SU-DHL-6 (cell line): ENCODE measurements at regions not wholly inside any gene's neighbourhood (a gene's known extent, or its start where the extent isn't known, plus 50 kb on each side); places are given as distances from the start of the nearest gene placed in this dataset.

Source experiments
- H2AFZ ChIP-seq: fragments of 200-600 bp; sonication (generic); 2 replicates; pipeline ENCODE4 v1.6.1; 2014; ENCODE audit warnings: low read depth, mild to moderate bottlenecking, moderate library complexity, mixed read lengths, antibody characterized with exemption, low read length; ENCODE audit not compliant: severe bottlenecking
- H3F3A ChIP-seq: fragments of 200-600 bp; shearing (Covaris generic); 2 replicates; pipeline ENCODE4 v1.6.0; 2016; ENCODE audit warnings: antibody characterized with exemption, mild to moderate bottlenecking; ENCODE audit not compliant: insufficient read depth
- H3K27ac ChIP-seq: fragments of 200-600 bp; sonication (generic); 2 replicates; pipeline ENCODE4 v1.5.1; 2016; ENCODE audit warnings: low read depth, mild to moderate bottlenecking, low read length, moderate library complexity, mixed read lengths
- H3K27me3 ChIP-seq: fragments of 200-600 bp; sonication (generic), shearing (Covaris generic); 2 replicates; pipeline ENCODE4 v1.6.0; 2014; ENCODE audit warnings: mild to moderate bottlenecking, low read length
- H3K36me3 ChIP-seq: fragments of 200-600 bp; sonication (generic); 2 replicates; pipeline ENCODE4 v1.6.1; 2014; ENCODE audit warnings: mild to moderate bottlenecking, low read length, mixed read lengths
- H3K4me2 ChIP-seq: fragments of 300-600, 200-600 bp; shearing (Covaris generic), sonication (generic); 2 replicates; pipeline ENCODE4 v1.6.0; 2014; ENCODE audit warnings: low read length, low read depth, mild to moderate bottlenecking; ENCODE audit not compliant: poor library complexity, severe bottlenecking
- H3K4me3 ChIP-seq: fragments of 200-600 bp; sonication (generic); 2 replicates; pipeline ENCODE4 v1.5.1; 2014; ENCODE audit warnings: antibody characterized with exemption, low read length, mild to moderate bottlenecking, mixed read lengths; ENCODE audit not compliant: insufficient read depth, poor library complexity, severe bottlenecking
- H3K79me2 ChIP-seq: fragments of 200-600 bp; sonication (generic); 2 replicates; pipeline ENCODE4 v1.6.1; 2014; ENCODE audit warnings: mild to moderate bottlenecking, low read length, moderate library complexity; ENCODE audit not compliant: insufficient read depth
- H3K9ac ChIP-seq: fragments of 200-600 bp; sonication (generic); 2 replicates; pipeline ENCODE4 v1.7.0; 2014; ENCODE audit warnings: mild to moderate bottlenecking, low read length
- H3K9me2 ChIP-seq: fragments of 200-600 bp; sonication (generic); replicated peaks from 2 replicates; pipeline ENCODE4 v1.6.1; 2014; ENCODE audit warnings: low read length; ENCODE audit not compliant: insufficient read depth
- H3K9me3 ChIP-seq: fragments of 200-600 bp; sonication (generic); 2 replicates; pipeline ENCODE4 v1.6.1; 2014; ENCODE audit warnings: low read length, mixed read lengths; ENCODE audit not compliant: insufficient read depth
- H4K20me1 ChIP-seq: fragments of 200-600 bp; sonication (generic); 2 replicates; pipeline ENCODE4 v1.6.1; 2014; ENCODE audit warnings: low read depth, mild to moderate bottlenecking, antibody characterized with exemption, low read length, moderate library complexity, mixed read lengths
- EZH2phosphoT487 ChIP-seq: fragments of 200-600 bp; sonication (generic), shearing (Covaris generic); conservative IDR thresholded peaks from 2 replicates; pipeline ENCODE4 v1.6.1; 2018; ENCODE audit warnings: mild to moderate bottlenecking, antibody characterized with exemption, low read length, moderate library complexity, mixed read lengths
- TF ChIP-seq, protein P1 (sequence below): fragments of 200-600 bp; sonication (generic); IDR thresholded peaks from one replicate; pipeline ENCODE4 v1.5.1; 2017; ENCODE audit warnings: antibody characterized with exemption, mild to moderate bottlenecking, low read length, moderate library complexity; ENCODE audit not compliant: insufficient read depth, poor library complexity, severe bottlenecking

GRCh38 chr2:11983870-11984269 lies 237.4 kb downstream of the LPIN1 start:
- Histone ChIP-seq H3K9ac (no peak overlapping the region), H3K79me2 (no peaks in the 10 kb centered on the region), H3K9me2 (no peaks in the 10 kb centered on the region), H3K9me3 (no peaks in the 10 kb centered on the region), H3F3A (no peaks in the 10 kb centered on the region), H4K20me1 (no peaks in the 10 kb centered on the region), H3K36me3 (no peaks in the 10 kb centered on the region), H3K4me2 (no peak overlapping the region), H3K27me3 (no peaks in the 10 kb centered on the region), H3K4me3 (no peak overlapping the region), H2AFZ (no peak overlapping the region), H3K27ac (no peak overlapping the region)
- TF ChIP-seq, protein P1, sequence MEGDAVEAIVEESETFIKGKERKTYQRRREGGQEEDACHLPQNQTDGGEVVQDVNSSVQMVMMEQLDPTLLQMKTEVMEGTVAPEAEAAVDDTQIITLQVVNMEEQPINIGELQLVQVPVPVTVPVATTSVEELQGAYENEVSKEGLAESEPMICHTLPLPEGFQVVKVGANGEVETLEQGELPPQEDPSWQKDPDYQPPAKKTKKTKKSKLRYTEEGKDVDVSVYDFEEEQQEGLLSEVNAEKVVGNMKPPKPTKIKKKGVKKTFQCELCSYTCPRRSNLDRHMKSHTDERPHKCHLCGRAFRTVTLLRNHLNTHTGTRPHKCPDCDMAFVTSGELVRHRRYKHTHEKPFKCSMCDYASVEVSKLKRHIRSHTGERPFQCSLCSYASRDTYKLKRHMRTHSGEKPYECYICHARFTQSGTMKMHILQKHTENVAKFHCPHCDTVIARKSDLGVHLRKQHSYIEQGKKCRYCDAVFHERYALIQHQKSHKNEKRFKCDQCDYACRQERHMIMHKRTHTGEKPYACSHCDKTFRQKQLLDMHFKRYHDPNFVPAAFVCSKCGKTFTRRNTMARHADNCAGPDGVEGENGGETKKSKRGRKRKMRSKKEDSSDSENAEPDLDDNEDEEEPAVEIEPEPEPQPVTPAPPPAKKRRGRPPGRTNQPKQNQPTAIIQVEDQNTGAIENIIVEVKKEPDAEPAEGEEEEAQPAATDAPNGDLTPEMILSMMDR = no peak
- TF ChIP-seq EZH2phosphoT487 = no peak

- H2AFZ ChIP-seq = no peak overlapping the region
- no peak for TF ChIP-seq EZH2phosphoT487
- TF ChIP-seq, protein P1 = no peak
- H3F3A ChIP-seq = no peaks in the 10 kb centered on the region
- no peaks in the 10 kb centered on the region for H4K20me1 ChIP-seq
- no peaks in the 10 kb centered on the region for H3K79me2 ChIP-seq
- H3K4me3 ChIP-seq = no peak overlapping the region
- H3K9me3 ChIP-seq = no peaks in the 10 kb centered on the region
- no peak overlapping the region for H3K27ac ChIP-seq
- H3K9me2 ChIP-seq = no peaks in the 10 kb centered on the region
- H3K4me2 ChIP-seq = no peak overlapping the region
- H3K9ac ChIP-seq = no peak overlapping the region
- no peaks in the 10 kb centered on the region for H3K36me3 ChIP-seq
- H3K27me3 ChIP-seq = no peaks in the 10 kb centered on the region
These were observed 238.1 kb downstream of the LPIN1 start for GRCh38 chr2:11984316-11985158.

GRCh38 chr2:11985817-11986566 lies 239.6 kb downstream of the LPIN1 start:
- no peaks in the 10 kb centered on the region for H3F3A ChIP-seq
- no peaks in the 10 kb centered on the region for H4K20me1 ChIP-seq
- H3K36me3 ChIP-seq = no peaks in the 10 kb centered on the region
- H3K27ac ChIP-seq = no peak overlapping the region
- H3K9me2 ChIP-seq = no peaks in the 10 kb centered on the region
- no peak overlapping the region for H2AFZ ChIP-seq
- no peak overlapping the region for H3K4me2 ChIP-seq
- no peaks in the 10 kb centered on the region for H3K9me3 ChIP-seq
- H3K4me3 ChIP-seq = no peak overlapping the region
- H3K27me3 ChIP-seq = no peaks in the 10 kb centered on the region
- TF ChIP-seq, protein P1 = no peak
- TF ChIP-seq EZH2phosphoT487 = no peak
- no peaks in the 10 kb centered on the region for H3K79me2 ChIP-seq
- no peak overlapping the region for H3K9ac ChIP-seq
